HEK293 (cell line): ENCODE measurements at regions not wholly inside any gene's neighbourhood (a gene's known extent, or its start where the extent isn't known, plus 50 kb on each side); places are given as distances from the start of the nearest gene placed in this dataset.

ENCODE experiments used
- ELK4 ChIP-seq: IDR thresholded peaks from 2 replicates; pipeline ENCODE4 v1.6.1; 2011; ENCODE audit warnings: mild to moderate bottlenecking, low read depth, low read length, borderline replicate concordance
- GFI1B ChIP-seq: fragments of 450-650 bp; formaldehyde crosslinking; IDR thresholded peaks from 2 replicates; pipeline ENCODE4 v1.5.1; 2016; ENCODE audit warnings: missing biosample characterization, missing genetic modification characterization
- HIC1 ChIP-seq: fragments of 450-650 bp; formaldehyde crosslinking; IDR thresholded peaks from 2 replicates; pipeline ENCODE4 v1.5.1; 2016; ENCODE audit warnings: missing biosample characterization, missing genetic modification characterization
- HOXC10 ChIP-seq: sonication (generic); formaldehyde crosslinking; IDR thresholded peaks from 2 replicates; pipeline ENCODE4 v1.8.1; 2023; ENCODE audit warnings: mild to moderate bottlenecking, missing genetic modification reagents
- KLF17 ChIP-seq: fragments of 450-650 bp; formaldehyde crosslinking; IDR thresholded peaks from 2 replicates; pipeline ENCODE4 v1.5.1; 2016; ENCODE audit warnings: missing biosample characterization, missing genetic modification characterization
- MEIS1 ChIP-seq: sonication (generic); formaldehyde crosslinking; IDR thresholded peaks from 2 replicates; pipeline ENCODE4 v1.8.1; 2022; ENCODE audit warnings: missing genetic modification reagents, mild to moderate bottlenecking, borderline replicate concordance
- PRDM10 ChIP-seq: fragments of 450-650 bp; formaldehyde crosslinking; IDR thresholded peaks from 2 replicates; pipeline ENCODE4 v1.5.1; 2016; ENCODE audit warnings: missing biosample characterization, missing genetic modification characterization
- RBAK ChIP-seq: fragments of 450-650 bp; formaldehyde crosslinking; IDR thresholded peaks from 2 replicates; pipeline ENCODE4 v1.5.1; 2016; ENCODE audit warnings: missing biosample characterization, missing genetic modification characterization
- SCRT2 ChIP-seq: fragments of 450-650 bp; formaldehyde crosslinking; IDR thresholded peaks from 2 replicates; pipeline ENCODE4 v1.5.1; 2016; ENCODE audit warnings: missing biosample characterization, missing genetic modification characterization
- TSHZ1 ChIP-seq: fragments of 450-650 bp; formaldehyde crosslinking; IDR thresholded peaks from 2 replicates; pipeline ENCODE4 v1.5.1; 2016; ENCODE audit warnings: missing biosample characterization, missing genetic modification characterization, borderline replicate concordance
- ZBTB8A ChIP-seq: fragments of 450-650 bp; formaldehyde crosslinking; IDR thresholded peaks from 2 replicates; pipeline ENCODE4 v1.5.1; 2016; ENCODE audit warnings: missing biosample characterization, missing genetic modification characterization
- ZFHX2 ChIP-seq: fragments of 450-650 bp; formaldehyde crosslinking; conservative IDR thresholded peaks from 2 replicates; pipeline ENCODE4 v1.5.1; 2016; ENCODE audit warnings: missing biosample characterization, missing genetic modification characterization
- ZNF121 ChIP-seq: fragments of 450-650 bp; formaldehyde crosslinking; IDR thresholded peaks from 2 replicates; pipeline ENCODE4 v1.5.1; 2016; ENCODE audit warnings: missing biosample characterization, missing genetic modification characterization
- ZNF133 ChIP-seq: fragments of 450-650 bp; formaldehyde crosslinking; IDR thresholded peaks from 2 replicates; pipeline ENCODE4 v1.5.1; 2016; ENCODE audit warnings: missing biosample characterization, missing genetic modification characterization
- ZNF138 ChIP-seq: fragments of 450-650 bp; formaldehyde crosslinking; IDR thresholded peaks from 2 replicates; pipeline ENCODE4 v1.5.1; 2016; ENCODE audit warnings: missing biosample characterization, missing genetic modification characterization, borderline replicate concordance
- ZNF184 ChIP-seq: fragments of 450-650 bp; IDR thresholded peaks from 2 replicates; pipeline ENCODE4 v1.5.1; 2018; ENCODE audit warnings: missing biosample characterization, mild to moderate bottlenecking, missing genetic modification characterization
- ZNF324 ChIP-seq: fragments of 450-650 bp; formaldehyde crosslinking; IDR thresholded peaks from 2 replicates; pipeline ENCODE4 v1.5.1; 2016; ENCODE audit warnings: missing biosample characterization, missing genetic modification characterization
- ZNF488 ChIP-seq: fragments of 450-650 bp; formaldehyde crosslinking; IDR thresholded peaks from 2 replicates; pipeline ENCODE4 v1.5.1; 2016; ENCODE audit warnings: missing biosample characterization, missing genetic modification characterization
- ZNF560 ChIP-seq: fragments of 450-650 bp; formaldehyde crosslinking; IDR thresholded peaks from 2 replicates; pipeline ENCODE4 v1.5.1; 2017; ENCODE audit warnings: missing biosample characterization, missing genetic modification characterization, borderline replicate concordance
- ZNF596 ChIP-seq: fragments of 450-650 bp; IDR thresholded peaks from 2 replicates; pipeline ENCODE4 v1.5.0; 2018; ENCODE audit warnings: missing biosample characterization, mild to moderate bottlenecking, missing genetic modification characterization, moderate library complexity
- ZNF610 ChIP-seq: fragments of 450-650 bp; formaldehyde crosslinking; IDR thresholded peaks from 2 replicates; pipeline ENCODE4 v1.5.1; 2016; ENCODE audit warnings: missing biosample characterization, missing genetic modification characterization, borderline replicate concordance
- ZNF621 ChIP-seq: fragments of 450-650 bp; formaldehyde crosslinking; IDR thresholded peaks from 2 replicates; pipeline ENCODE4 v1.5.1; 2017; ENCODE audit warnings: missing biosample characterization, missing genetic modification characterization
- ZNF624 ChIP-seq: fragments of 450-650 bp; formaldehyde crosslinking; IDR thresholded peaks from 2 replicates; pipeline ENCODE4 v1.5.1; 2017; ENCODE audit warnings: missing biosample characterization, missing genetic modification characterization
- ZNF658 ChIP-seq: fragments of 450-650 bp; formaldehyde crosslinking; IDR thresholded peaks from 2 replicates; pipeline ENCODE4; 2016; ENCODE audit warnings: missing biosample characterization, missing genetic modification characterization
- ZNF670 ChIP-seq: fragments of 450-650 bp; formaldehyde crosslinking; IDR thresholded peaks from 2 replicates; pipeline ENCODE4 v1.5.1; 2016; ENCODE audit warnings: missing biosample characterization, missing genetic modification characterization, low read depth
- ZNF704 ChIP-seq: fragments of 450-650 bp; formaldehyde crosslinking; IDR thresholded peaks from 2 replicates; pipeline ENCODE4 v1.5.1; 2016; ENCODE audit warnings: missing biosample characterization, missing genetic modification characterization
- ZNF76 ChIP-seq: fragments of 450-650 bp; formaldehyde crosslinking; IDR thresholded peaks from 2 replicates; pipeline ENCODE4; 2016; ENCODE audit warnings: low read depth, missing biosample characterization, missing genetic modification characterization, borderline replicate concordance
- ZNF837 ChIP-seq: fragments of 450-650 bp; formaldehyde crosslinking; IDR thresholded peaks from 2 replicates; pipeline ENCODE4 v1.5.1; 2016; ENCODE audit warnings: missing biosample characterization, missing genetic modification characterization

GRCh38 chr3:182436547-182436946 lies 356.8 kb upstream of the ATP11B start (continued):
- TF ChIP-seq RBAK (tag by site-specific recombination) (no peak), ZNF624 (tag by site-specific recombination) (no peak), ZNF121 (tag by site-specific recombination) (no peak), MEIS1 (CRISPR knock-in tag) (no peak), ZNF658 (tag by site-specific recombination) (no peak), ZNF133 (no peak), PRDM10 (tag by site-specific recombination) (no peak), HOXC10 (CRISPR knock-in tag) (no peak), KLF17 (tag by site-specific recombination) (no peak), ZNF610 (tag by site-specific recombination) (no peak), ZBTB8A (tag by site-specific recombination) (no peak), ZNF138 (tag by site-specific recombination) (no peak), ZNF184 (tag by site-specific recombination) (no peak), ZFHX2 (tag by site-specific recombination) (no peak), ELK4 (no peak), ZNF488 (tag by site-specific recombination) (no peak), ZNF704 (tag by site-specific recombination) (no peak), ZNF837 (tag by site-specific recombination) (no peak), ZNF596 (tag by site-specific recombination) (no peak), ZNF76 (no peak), ZNF560 (no peak), TSHZ1 (tag by site-specific recombination) (0 out of 2 replicates have a peak, but pooled peaks have one; percentile 14), SCRT2 (tag by site-specific recombination) (peak; percentile 82), GFI1B (tag by site-specific recombination) (no peak), ZNF621 (tag by site-specific recombination) (no peak), HIC1 (tag by site-specific recombination) (0 out of 2 replicates have a peak, but pooled peaks have one; percentile 29), ZNF324 (tag by site-specific recombination) (no peak), ZNF670 (tag by site-specific recombination) (no peak)
